HuH-7 (cell line): ENCODE measurements at regions not wholly inside any gene's neighbourhood (a gene's known extent, or its start where the extent isn't known, plus 50 kb on each side); places are given as distances from the start of the nearest gene placed in this dataset.

ENCODE experiments used
- DNase-seq: peaks from one replicate; pipeline ENCODE4 v3.0.0; 2011; ENCODE audit warnings: low spot score

GRCh38 chr14:83196236-83196635 lies 1662.6 kb upstream of the SEL1L start:
- no peak for DNase-seq

GRCh38 chr14:83197271-83197670 lies 1663.6 kb upstream of the SEL1L start:
- no peak for DNase-seq

GRCh38 chr14:83207550-83207949 lies 1673.9 kb upstream of the SEL1L start:
- DNase-seq: no peak

- DNase-seq: no peak
Observed at GRCh38 chr14:83208341-83208740, 1674.7 kb upstream of the SEL1L start.

GRCh38 chr14:83217492-83217891 lies 1683.8 kb upstream of the SEL1L start:
- no peak for DNase-seq

GRCh38 chr14:83247924-83248639 lies 1714.4 kb upstream of the SEL1L start:
- DNase-seq: no peak

GRCh38 chr14:83251402-83251801 lies 1717.7 kb upstream of the SEL1L start:
- DNase-seq: no peak

- DNase-seq: no peak
Observed at GRCh38 chr14:83253870-83254269, 1720.2 kb upstream of the SEL1L start.

GRCh38 chr14:83255015-83255726 lies 1721.5 kb upstream of the SEL1L start:
- DNase-seq: no peak

GRCh38 chr14:83255727-83256090 lies 1722.1 kb upstream of the SEL1L start:
- no peak for DNase-seq

- DNase-seq: no peak
Observed at GRCh38 chr14:83257466-83258439, 1724.1 kb upstream of the SEL1L start.

- no peak for DNase-seq
Observed at GRCh38 chr14:83260751-83261150, 1727.1 kb upstream of the SEL1L start.

GRCh38 chr14:83269583-83269982 lies 1735.9 kb upstream of the SEL1L start:
- DNase-seq: no peak

GRCh38 chr14:83271663-83272062 lies 1738.0 kb upstream of the SEL1L start:
- no peak for DNase-seq

GRCh38 chr14:83280719-83281118 lies 1747.1 kb upstream of the SEL1L start:
- no peak for DNase-seq

- DNase-seq: no peak
Observed at GRCh38 chr14:83282706-83283105, 1749.1 kb upstream of the SEL1L start.

GRCh38 chr14:83287300-83287699 lies 1753.6 kb upstream of the SEL1L start:
- DNase-seq: no peak

GRCh38 chr14:83289390-83289789 lies 1755.7 kb upstream of the SEL1L start:
- no peak for DNase-seq

GRCh38 chr14:83289896-83290295 lies 1756.2 kb upstream of the SEL1L start:
- DNase-seq: no peak

- DNase-seq: no peak
Observed at GRCh38 chr14:83290447-83290846, 1756.8 kb upstream of the SEL1L start.

GRCh38 chr14:83291714-83292113 lies 1758.1 kb upstream of the SEL1L start:
- no peak for DNase-seq

GRCh38 chr14:83294941-83295340 lies 1761.3 kb upstream of the SEL1L start:
- no peak for DNase-seq

GRCh38 chr14:83297361-83297760 lies 1763.7 kb upstream of the SEL1L start:
- DNase-seq: no peak
